GM06990 (cell line): ENCODE measurements at regions not wholly inside any gene's neighbourhood (a gene's known extent, or its start where the extent isn't known, plus 50 kb on each side); places are given as distances from the start of the nearest gene placed in this dataset.

ENCODE experiments used
- DNase-seq: peaks from one replicate; pipeline ENCODE4 v3.0.0-alpha.2; 2011; ENCODE audit not compliant: insufficient read length; ENCODE audit errors: extremely low read depth
- H3K27me3 ChIP-seq: replicated peaks from 2 replicates; pipeline ENCODE4 v1.6.0; 2011; ENCODE audit warnings: low read length; ENCODE audit not compliant: control insufficient read depth, insufficient read depth
- H3K36me3 ChIP-seq: 2 replicates; pipeline ENCODE4 v1.5.1; 2011; ENCODE audit warnings: low read length; ENCODE audit not compliant: control insufficient read depth, insufficient read depth
- H3K4me3 ChIP-seq: replicated peaks from 2 replicates; pipeline ENCODE4 v1.5.1; 2011; ENCODE audit warnings: low read depth, mild to moderate bottlenecking, control low read depth, low read length
- TF ChIP-seq, protein P1 (sequence below): IDR thresholded peaks from 2 replicates; pipeline ENCODE4 v1.5.1; 2011; ENCODE audit warnings: low read length, control low read depth, mild to moderate bottlenecking, inconsistent platforms; ENCODE audit not compliant: insufficient read depth, poor library complexity, severe bottlenecking

- Histone ChIP-seq H3K36me3 (no peaks in the 10 kb centered on the region), H3K4me3 (no peak overlapping the region), H3K27me3 (no peaks in the 10 kb centered on the region)
- TF ChIP-seq, protein P1, sequence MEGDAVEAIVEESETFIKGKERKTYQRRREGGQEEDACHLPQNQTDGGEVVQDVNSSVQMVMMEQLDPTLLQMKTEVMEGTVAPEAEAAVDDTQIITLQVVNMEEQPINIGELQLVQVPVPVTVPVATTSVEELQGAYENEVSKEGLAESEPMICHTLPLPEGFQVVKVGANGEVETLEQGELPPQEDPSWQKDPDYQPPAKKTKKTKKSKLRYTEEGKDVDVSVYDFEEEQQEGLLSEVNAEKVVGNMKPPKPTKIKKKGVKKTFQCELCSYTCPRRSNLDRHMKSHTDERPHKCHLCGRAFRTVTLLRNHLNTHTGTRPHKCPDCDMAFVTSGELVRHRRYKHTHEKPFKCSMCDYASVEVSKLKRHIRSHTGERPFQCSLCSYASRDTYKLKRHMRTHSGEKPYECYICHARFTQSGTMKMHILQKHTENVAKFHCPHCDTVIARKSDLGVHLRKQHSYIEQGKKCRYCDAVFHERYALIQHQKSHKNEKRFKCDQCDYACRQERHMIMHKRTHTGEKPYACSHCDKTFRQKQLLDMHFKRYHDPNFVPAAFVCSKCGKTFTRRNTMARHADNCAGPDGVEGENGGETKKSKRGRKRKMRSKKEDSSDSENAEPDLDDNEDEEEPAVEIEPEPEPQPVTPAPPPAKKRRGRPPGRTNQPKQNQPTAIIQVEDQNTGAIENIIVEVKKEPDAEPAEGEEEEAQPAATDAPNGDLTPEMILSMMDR = no peak
- DNase-seq = no peak
Observed at GRCh38 chr10:2633630-2634029, 433.7 kb upstream of the PFKP start.

GRCh38 chr10:2631557-2632205, 435.7 kb upstream of the PFKP start:
- TF ChIP-seq, protein P1 = no peak
- no peak for DNase-seq
- no peaks in the 10 kb centered on the region for H3K27me3 ChIP-seq
- no peak overlapping the region for H3K4me3 ChIP-seq
- no peaks in the 10 kb centered on the region for H3K36me3 ChIP-seq

DNA sequence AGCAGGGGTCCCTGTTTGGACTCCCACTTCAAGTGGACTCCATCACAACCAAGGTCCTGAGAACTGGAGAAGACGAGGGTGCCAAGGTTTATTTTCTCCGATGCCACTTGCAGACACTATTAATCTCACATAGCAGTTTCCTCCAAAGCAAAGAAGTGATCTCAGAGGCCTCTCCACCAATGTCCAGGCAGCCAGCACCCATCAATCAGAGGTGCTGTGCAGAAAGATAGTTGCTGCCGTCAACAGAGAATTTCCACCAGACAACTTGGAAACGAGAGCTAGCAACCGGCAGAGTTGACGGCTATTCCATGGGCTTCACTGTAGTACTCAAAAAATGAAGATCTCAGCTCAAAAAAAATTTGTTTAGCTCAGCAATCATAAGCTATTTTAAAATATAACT, 438.6 kb upstream of the PFKP start:
- TF ChIP-seq, protein P1 = no peak
- Histone ChIP-seq H3K36me3 (no peaks in the 10 kb centered on the region), H3K4me3 (no peak overlapping the region), H3K27me3 (no peaks in the 10 kb centered on the region)
- no peak for DNase-seq

GRCh38 chr10:2627969-2628368, 439.4 kb upstream of the PFKP start:
- no peak for DNase-seq
- H3K27me3 ChIP-seq = no peaks in the 10 kb centered on the region
- TF ChIP-seq, protein P1 = no peak

GRCh38 chr10:2625094-2625493, 442.3 kb upstream of the PFKP start:
- no peak overlapping the region for H3K4me3 ChIP-seq
- no peak for DNase-seq
- no peaks in the 10 kb centered on the region for H3K27me3 ChIP-seq
- TF ChIP-seq, protein P1 = no peak
- no peaks in the 10 kb centered on the region for H3K36me3 ChIP-seq

More at GRCh38 chr10:2627969-2628368, 439.4 kb upstream of the PFKP start:
- no peaks in the 10 kb centered on the region for H3K36me3 ChIP-seq
- no peak overlapping the region for H3K4me3 ChIP-seq

DNA sequence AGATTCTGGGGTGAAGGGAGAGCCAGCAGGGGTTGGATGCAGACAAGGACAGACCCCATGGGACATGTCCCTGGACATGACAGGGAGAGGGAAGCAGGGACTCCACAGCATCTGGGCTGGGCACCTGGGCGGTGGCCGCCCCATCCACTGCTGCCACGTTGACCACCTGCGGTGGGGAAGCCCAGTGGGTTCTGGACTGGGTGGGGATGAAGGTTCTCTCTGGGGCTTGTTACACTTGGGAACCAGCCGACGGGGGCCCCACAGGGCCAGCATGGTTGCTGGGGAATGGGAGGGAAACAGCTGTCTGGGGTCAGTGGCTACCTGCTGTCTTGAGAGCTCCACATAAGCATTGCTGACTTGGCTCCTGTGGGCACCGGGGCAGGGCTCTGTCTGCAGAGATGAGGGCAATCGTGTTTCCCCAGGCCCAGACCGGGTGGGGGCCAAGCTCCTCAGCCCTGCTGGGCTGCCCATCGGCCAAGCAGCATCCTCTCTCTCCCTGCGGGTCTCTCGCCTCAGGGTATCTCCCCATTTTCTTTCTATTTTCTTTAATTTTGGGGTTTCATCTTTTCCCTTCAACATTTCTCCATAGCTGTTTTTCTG, 443.6 kb upstream of the PFKP start:
- no peaks in the 10 kb centered on the region for H3K36me3 ChIP-seq
- no peak for DNase-seq
- H3K4me3 ChIP-seq = no peak overlapping the region
- H3K27me3 ChIP-seq = no peaks in the 10 kb centered on the region
- TF ChIP-seq, protein P1 = no peak
